T-cell (primary cell): ENCODE measurements at regions not wholly inside any gene's neighbourhood (a gene's known extent, or its start where the extent isn't known, plus 50 kb on each side); places are given as distances from the start of the nearest gene placed in this dataset.

Source experiments
- ATAC-seq, 4 experiments: fragments of 200-7000 bp in 3 of 4; fragments of 150-1000 bp in 1 of 4; cut with Tn5 transposase; replicated peaks in 1 of 4; 1 replicate in 3 of 4; 2 replicates in 1 of 4; pipeline ENCODE4 v1.10.0; 2021; ENCODE audit warnings: moderate library complexity in 3 of 4, mild to moderate bottlenecking in 2 of 4, moderate number of reproducible peaks in 1 of 4
- CTCF ChIA-PET, 2 donors: fragments of 300-600 bp; sonication (Branson Sonifier 250); formaldehyde crosslinking; loops; one replicate each; lab custom pipeline; 2022; ENCODE audit warnings: antibody characterized with exemption in 2 of 2; lab: Charles Lee
- POLR2A ChIA-PET, 2 donors: fragments of 300-600 bp; sonication (Branson Sonifier 250); formaldehyde crosslinking; loops; one replicate each; lab custom pipeline; 2022; ENCODE audit warnings: antibody characterized with exemption in 2 of 2; lab: Charles Lee
- DNase-seq, 35 experiments: peaks; one replicate each; pipeline versions ENCODE4 v3.0.0 to v3.0.0-alpha.2; 2013 to 2023
- H3K27ac ChIP-seq: one replicate; pipeline ENCODE4 v1.5.1; 2013; ENCODE audit warnings: low read length
- H3K27me3 ChIP-seq, 2 experiments: replicated peaks in 1 of 2; 1 replicate in 1 of 2; 2 replicates in 1 of 2; pipeline versions ENCODE4 v1.6.1 to v1.7.0; 2013; ENCODE audit warnings: low read length in 1 of 2, mixed read lengths in 1 of 2; ENCODE audit not compliant: control insufficient read depth in 2 of 2, insufficient read depth in 2 of 2; ENCODE audit errors: extremely low read depth in 1 of 2
- H3K36me3 ChIP-seq, 2 donors: 1 replicate in 1 of 2; 2 replicates in 1 of 2; pipeline versions ENCODE4 v1.6.1 to v1.7.0; 2013; ENCODE audit warnings: low read length in 1 of 2; ENCODE audit not compliant: control insufficient read depth in 2 of 2, insufficient read depth in 1 of 2; ENCODE audit errors: extremely low read depth in 1 of 2
- H3K4me1 ChIP-seq, 2 experiments: 1 replicate in 1 of 2; 2 replicates in 1 of 2; pipeline versions ENCODE4 v1.6.1 to v1.7.0; 2013; ENCODE audit warnings: low read length in 2 of 2, mixed read lengths in 1 of 2; ENCODE audit not compliant: insufficient read depth in 2 of 2, control insufficient read depth in 1 of 2; ENCODE audit errors: extremely low read depth in 1 of 2
- H3K4me3 ChIP-seq, 2 donors: 1 replicate in 1 of 2; 2 replicates in 1 of 2; pipeline versions ENCODE4 v1.5.1 to v1.7.0; 2013; ENCODE audit warnings: mild to moderate bottlenecking in 2 of 2, low read length in 1 of 2, moderate library complexity in 1 of 2; ENCODE audit not compliant: control insufficient read depth in 1 of 2; ENCODE audit errors: extremely low read depth in 1 of 2
- H3K9me3 ChIP-seq: 2 replicates; pipeline ENCODE4 v1.7.0; 2013
- H3K27ac Mint-ChIP-seq, 2 donors: one replicate each; pipeline ENCODE4 v1.8.0; 2020 to 2021; ENCODE audit warnings: mild to moderate bottlenecking in 2 of 2, mixed read lengths in 2 of 2
- H3K27me3 Mint-ChIP-seq, 2 donors: one replicate each; pipeline ENCODE4 v1.8.0; 2021 to 2022; ENCODE audit warnings: mixed read lengths in 2 of 2
- H3K36me3 Mint-ChIP-seq: one replicate; pipeline ENCODE4 v1.8.0; 2021; ENCODE audit warnings: mixed read lengths
- H3K4me1 Mint-ChIP-seq, 3 donors: one replicate each; pipeline ENCODE4 v1.8.0; 2020 to 2022; ENCODE audit warnings: mixed read lengths in 3 of 3, mild to moderate bottlenecking in 1 of 3
- H3K4me3 Mint-ChIP-seq, 3 donors: one replicate each; pipeline ENCODE4 v1.8.0; 2020 to 2022; ENCODE audit warnings: mild to moderate bottlenecking in 3 of 3, mixed read lengths in 3 of 3, moderate library complexity in 3 of 3
- H3K9me3 Mint-ChIP-seq, 3 donors: one replicate each; pipeline ENCODE4 v1.8.0; 2020 to 2022; ENCODE audit warnings: mixed read lengths in 3 of 3
- WGBS: methylation state at CpG from one replicate; pipeline ENCODE4 v1.1.5; 2013; ENCODE audit warnings: missing lambda C conversion rate; ENCODE audit not compliant: insufficient coverage; 5-methylcytosine and 5-hydroxymethylcytosine counted together

DNA sequence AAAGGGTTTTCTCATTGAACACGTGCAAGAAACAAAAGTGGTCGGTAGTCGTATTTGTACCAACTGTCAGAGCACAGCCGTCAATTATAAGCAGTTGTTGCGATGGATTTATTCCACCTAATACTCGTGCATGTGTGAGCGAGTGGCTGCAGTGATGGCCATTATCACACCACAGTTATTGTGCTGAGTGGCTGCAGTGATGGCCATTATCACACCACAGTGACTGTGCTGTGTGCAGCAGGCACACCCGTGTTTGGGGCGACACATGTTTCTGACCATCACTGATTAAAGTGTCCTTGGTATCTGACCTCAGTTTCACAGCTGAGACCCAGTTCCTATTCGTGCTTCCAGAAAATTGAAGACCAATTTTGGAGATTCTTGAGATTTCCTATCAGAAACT, 142.9 kb upstream of the PFKP start:
- no peak overlapping the region for H3K27ac ChIP-seq
- peaks cover 14 to 33% of the 10 kb centered on the region in 2 donors for H3K27me3 Mint-ChIP-seq
- ATAC-seq (no peak), DNase-seq (no peak)
- ChIA-PET POLR2A (no interaction called here), CTCF (no interaction called here)
- no peak overlapping the region for H3K4me3 Mint-ChIP-seq
- no peaks in the 10 kb centered on the region for H3K9me3 Mint-ChIP-seq
- H3K9me3 ChIP-seq: no peaks in the 10 kb centered on the region
- no peak overlapping the region for H3K4me3 ChIP-seq
- WGBS: 90% methylated on average over 7 of the region's 10 CpGs
- no peaks in the 10 kb centered on the region for H3K36me3 Mint-ChIP-seq
- H3K27ac Mint-ChIP-seq: no peak overlapping the region
- H3K36me3 ChIP-seq: no peaks in the 10 kb centered on the region
- peaks cover 7 to 8% (median 7%) of the 10 kb centered on the region in 3 donors for H3K4me1 Mint-ChIP-seq
- H3K27me3 ChIP-seq: peaks cover 0 to 26% of the 10 kb centered on the region in 2 experiments
- peaks cover 0 to 10% of the 10 kb centered on the region in 2 experiments for H3K4me1 ChIP-seq

DNA sequence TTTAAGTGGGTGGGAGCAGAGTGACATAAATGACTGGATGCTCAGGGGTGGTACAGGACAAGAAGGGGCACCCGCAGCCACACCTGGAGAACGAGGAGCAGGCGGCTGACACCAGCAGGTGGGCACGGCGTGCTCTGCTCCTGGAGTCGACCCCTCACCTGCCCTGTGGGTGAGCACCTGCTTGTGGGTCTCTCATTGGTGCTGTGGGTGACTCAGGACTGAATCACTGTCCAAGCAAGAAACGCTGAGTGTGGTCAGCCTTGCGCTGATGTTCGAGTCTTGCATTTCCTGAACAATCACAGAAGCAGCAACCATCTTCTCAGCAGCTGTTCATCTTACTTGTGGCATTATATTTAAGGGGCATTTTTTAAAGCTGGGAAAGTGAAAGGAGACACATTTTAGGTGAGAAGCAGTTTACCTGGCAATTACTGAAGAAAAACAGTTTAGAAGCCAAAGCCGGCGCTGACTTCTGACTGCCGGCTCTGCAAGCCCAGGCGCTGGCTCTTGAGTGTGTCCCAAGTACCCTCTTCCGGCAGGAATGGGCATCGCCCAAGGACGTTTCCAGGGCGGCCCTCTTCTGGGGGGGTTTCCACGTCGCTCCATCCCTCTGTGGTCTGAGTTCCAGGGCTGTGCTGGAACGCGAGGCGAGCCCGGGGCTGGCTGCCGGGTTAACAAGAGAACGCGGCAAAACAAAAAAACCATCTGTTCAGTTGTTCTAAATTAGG, 145.2 kb upstream of the PFKP start:
- H3K36me3 Mint-ChIP-seq: no peaks in the 10 kb centered on the region
- DNase-seq (no peak), ATAC-seq (no peak)
- H3K9me3 Mint-ChIP-seq: no peaks in the 10 kb centered on the region
- H3K4me3 ChIP-seq: no peak overlapping the region
- no peak overlapping the region for H3K27ac ChIP-seq
- H3K4me3 Mint-ChIP-seq: no peak overlapping the region
- CTCF ChIA-PET: no interaction called here
- POLR2A ChIA-PET: no interaction called here
- peaks cover 0 to 6% of the 10 kb centered on the region in 2 experiments for H3K4me1 ChIP-seq
- no peak overlapping the region for H3K27ac Mint-ChIP-seq
- no peaks in the 10 kb centered on the region for H3K9me3 ChIP-seq
- peaks cover 0 to 4% (median 0%) of the 10 kb centered on the region in 3 donors for H3K4me1 Mint-ChIP-seq
- peaks cover 10 to 28% of the 10 kb centered on the region in 2 donors for H3K27me3 Mint-ChIP-seq
- WGBS: 89% methylated on average over 18 of the region's 26 CpGs
- H3K27me3 ChIP-seq: peaks cover 0 to 30% of the 10 kb centered on the region in 2 experiments
- no peaks in the 10 kb centered on the region for H3K36me3 ChIP-seq

DNA sequence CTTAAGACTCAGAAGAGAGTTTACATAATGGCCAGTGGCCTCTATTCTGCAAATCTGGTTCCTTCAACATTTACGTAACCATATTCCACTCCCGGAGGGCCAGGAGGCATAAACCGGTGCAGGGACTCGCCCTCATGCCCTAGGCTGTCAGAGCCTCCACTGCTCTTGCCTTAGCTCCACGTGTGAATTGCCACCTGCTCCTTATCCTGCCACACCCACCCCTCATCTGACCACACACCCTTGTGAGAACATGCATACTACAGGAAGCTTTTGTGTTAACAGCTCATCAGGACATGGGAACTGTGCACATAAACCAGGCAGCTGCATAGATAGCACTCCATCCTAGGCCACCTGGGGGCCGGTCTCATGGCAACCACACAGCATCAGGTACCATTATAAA, 146.7 kb upstream of the PFKP start:
- no peaks in the 10 kb centered on the region for H3K9me3 Mint-ChIP-seq
- no peak overlapping the region for H3K27ac Mint-ChIP-seq
- ATAC-seq: no peak
- no peaks in the 10 kb centered on the region for H3K36me3 ChIP-seq
- no peak overlapping the region for H3K4me3 Mint-ChIP-seq
- DNase-seq: no peak
- peaks cover 14 to 28% of the 10 kb centered on the region in 2 donors for H3K27me3 Mint-ChIP-seq
- ChIA-PET CTCF (no interaction called here), POLR2A (no interaction called here)
- H3K9me3 ChIP-seq: no peaks in the 10 kb centered on the region
- peaks cover 0 to 28% of the 10 kb centered on the region in 2 experiments for H3K27me3 ChIP-seq
- H3K4me1 ChIP-seq: peaks cover 0 to 2% of the 10 kb centered on the region in 2 experiments
- no peak overlapping the region for H3K4me3 ChIP-seq
- no peaks in the 10 kb centered on the region for H3K36me3 Mint-ChIP-seq
- peaks cover 0 to 4% (median 0%) of the 10 kb centered on the region in 3 donors for H3K4me1 Mint-ChIP-seq
- no peak overlapping the region for H3K27ac ChIP-seq
- 63% methylated on average over 6 of the region's 6 CpGs for WGBS

DNA sequence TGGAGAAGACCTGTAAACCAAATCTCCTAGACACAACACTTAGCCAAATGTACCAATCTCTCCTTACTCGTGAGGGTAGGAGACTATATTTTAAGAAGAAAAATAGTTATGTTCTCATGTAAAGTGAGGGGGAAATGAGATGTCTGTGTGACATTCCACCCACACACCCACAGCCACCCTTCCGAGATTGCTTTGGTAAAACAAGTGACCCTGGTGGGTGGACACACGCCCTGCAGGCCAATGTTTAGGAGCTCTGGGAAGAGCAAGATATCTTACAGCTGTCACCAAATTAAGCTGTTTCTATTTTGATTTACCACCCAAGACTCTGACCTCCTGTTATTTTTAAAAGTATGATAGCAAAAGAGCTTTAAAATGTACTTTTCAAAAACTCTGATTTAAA, 147.2 kb upstream of the PFKP start:
- no peaks in the 10 kb centered on the region for H3K9me3 Mint-ChIP-seq
- Histone ChIP-seq H3K27me3 (peaks cover 0 to 33% of the 10 kb centered on the region in 2 experiments), H3K27ac (no peak overlapping the region), H3K4me3 (no peak overlapping the region), H3K36me3 (no peaks in the 10 kb centered on the region), H3K9me3 (no peaks in the 10 kb centered on the region), H3K4me1 (no peaks in the 10 kb centered on the region)
- WGBS: no CpG with 5 or more reads among the region's 3 CpGs
- H3K4me1 Mint-ChIP-seq: no peaks in the 10 kb centered on the region
- H3K27me3 Mint-ChIP-seq: peaks cover 14 to 28% of the 10 kb centered on the region in 2 donors
- ChIA-PET CTCF (no interaction called here), POLR2A (no interaction called here)
- H3K27ac Mint-ChIP-seq: no peak overlapping the region
- ATAC-seq: no peak
- no peak for DNase-seq
- no peaks in the 10 kb centered on the region for H3K36me3 Mint-ChIP-seq
- no peak overlapping the region for H3K4me3 Mint-ChIP-seq

DNA sequence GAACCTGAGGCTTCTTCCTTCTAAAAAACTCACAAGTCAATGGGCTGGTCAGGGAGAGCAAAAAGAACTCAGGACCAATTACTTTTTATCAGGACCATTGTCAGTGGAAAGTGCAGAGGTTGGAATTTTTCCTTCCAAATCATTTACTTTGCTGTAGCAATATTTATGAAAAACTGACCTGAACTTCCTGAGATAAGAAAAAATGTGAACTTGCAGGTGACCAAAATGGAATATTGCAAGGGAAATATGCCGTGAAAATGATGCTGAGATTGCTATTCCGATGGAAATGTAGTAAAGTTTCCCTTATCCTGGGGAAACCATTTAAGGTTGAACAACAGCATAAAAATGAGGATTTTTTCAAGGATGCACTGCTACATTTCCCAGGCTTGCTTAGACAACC, 148.3 kb upstream of the PFKP start:
- no peak overlapping the region for H3K4me3 ChIP-seq
- Mint-ChIP-seq H3K9me3 (no peaks in the 10 kb centered on the region), H3K27ac (no peak overlapping the region), H3K27me3 (peaks cover 17 to 34% of the 10 kb centered on the region in 2 donors), H3K4me3 (no peak overlapping the region), H3K4me1 (no peaks in the 10 kb centered on the region), H3K36me3 (no peaks in the 10 kb centered on the region)
- H3K9me3 ChIP-seq: no peaks in the 10 kb centered on the region
- H3K4me1 ChIP-seq: no peaks in the 10 kb centered on the region
- 88% methylated on average over 2 of the region's 2 CpGs for WGBS
- ChIA-PET POLR2A (no interaction called here), CTCF (no interaction called here)
- peaks cover 0 to 33% of the 10 kb centered on the region in 2 experiments for H3K27me3 ChIP-seq
- H3K27ac ChIP-seq: no peak overlapping the region
- ATAC-seq: no peak
- H3K36me3 ChIP-seq: no peaks in the 10 kb centered on the region
- no peak for DNase-seq

- H3K4me3 ChIP-seq: no peak overlapping the region
- peaks cover 17 to 34% of the 10 kb centered on the region in 2 donors for H3K27me3 Mint-ChIP-seq
- no peaks in the 10 kb centered on the region for H3K4me1 Mint-ChIP-seq
- H3K36me3 Mint-ChIP-seq: no peaks in the 10 kb centered on the region
- H3K4me3 Mint-ChIP-seq: no peak overlapping the region
- no peaks in the 10 kb centered on the region for H3K9me3 ChIP-seq
- H3K27ac Mint-ChIP-seq: no peak overlapping the region
- WGBS: no CpG with 5 or more reads among the region's 1 CpG
- no peaks in the 10 kb centered on the region for H3K4me1 ChIP-seq
- POLR2A ChIA-PET: no interaction called here
- ATAC-seq: no peak
- DNase-seq: no peak
- CTCF ChIA-PET: no interaction called here
- H3K27me3 ChIP-seq: peaks cover 0 to 30% of the 10 kb centered on the region in 2 experiments
- no peaks in the 10 kb centered on the region for H3K9me3 Mint-ChIP-seq
- no peaks in the 10 kb centered on the region for H3K36me3 ChIP-seq
- H3K27ac ChIP-seq: no peak overlapping the region
Measured at GRCh38 chr10:2918489-2918888, 148.9 kb upstream of the PFKP start.
